ENCODE measurements at regions not wholly inside any gene's neighbourhood (a gene's known extent, or its start where the extent isn't known, plus 50 kb on each side); places are given as distances from the start of the nearest gene placed in this dataset.

GRCh38 chr1:244313346-244313745 is 138.4 kb downstream of the ADSS2 start:
- Histone ChIP-seq H4K20me1 (ENCODE audit: insufficient read depth, low read length) (no peaks in the 10 kb centered on the region), H3K27ac (ENCODE audit: low read depth, low read length, poor library complexity, severe bottlenecking) (no peak overlapping the region), H3F3A (ENCODE audit: insufficient read depth, low read length) (no peaks in the 10 kb centered on the region), H2AFZ (ENCODE audit: low read length) (no peak overlapping the region), H3K9ac (ENCODE audit: low read length) (no peak overlapping the region), H3K36me3 (ENCODE audit: insufficient read depth, low read length) (no peaks in the 10 kb centered on the region; the same call in 1 of the 2 replicates), H3K4me3 (ENCODE audit: low read depth, low read length, poor library complexity, severe bottlenecking) (no peak overlapping the region), H3K4me1 (ENCODE audit: insufficient read depth, low read length, severe bottlenecking) (no peaks in the 10 kb centered on the region), H3K9me2 (ENCODE audit: low read depth, low read length) (no peaks in the 10 kb centered on the region), H3K4me2 (ENCODE audit: low read length) (no peak overlapping the region), H3K9me3 (ENCODE audit: low read length) (no peaks in the 10 kb centered on the region), H3K27me3 (ENCODE audit: insufficient read depth, low read length) (no peaks in the 10 kb centered on the region), H3K79me2 (ENCODE audit: insufficient read depth, low read length) (no peaks in the 10 kb centered on the region)
- TF ChIP-seq EZH2 (IDR thresholded peaks at IDR 0.05; ENCODE audit: borderline replicate concordance, low read length) (no peak), CTCF (IDR thresholded peaks at IDR 0.05; ENCODE audit: low read length) (no peak)

DNA sequence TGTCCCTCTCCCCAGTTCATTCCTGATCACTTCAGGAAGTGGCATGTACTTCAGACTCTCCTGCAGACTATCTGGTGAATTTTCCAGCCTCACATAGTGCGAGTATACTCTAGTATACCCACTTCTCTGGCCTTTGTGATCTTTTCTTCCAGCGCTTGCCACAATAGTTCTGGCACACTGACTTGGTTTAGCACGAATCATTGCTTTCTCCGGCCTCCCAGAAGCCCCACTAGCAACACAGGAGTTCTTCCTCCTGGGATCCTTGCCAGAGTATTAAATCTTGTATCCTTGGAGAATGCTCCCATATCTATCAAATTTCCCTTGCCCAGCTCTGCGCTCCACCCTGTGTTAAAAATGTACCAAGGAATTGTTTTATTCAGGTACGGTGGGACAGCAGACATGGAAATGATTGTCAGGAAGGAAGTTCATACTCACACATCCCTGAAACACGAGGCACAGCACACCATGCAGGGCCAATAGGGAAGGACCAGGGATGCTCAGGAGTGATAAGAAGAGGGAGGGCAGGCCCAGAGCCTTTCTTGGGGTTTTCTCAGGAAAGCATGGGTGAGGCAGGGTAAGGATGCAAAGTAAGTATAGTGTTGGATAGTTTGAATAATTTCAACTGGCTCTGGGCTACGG is 136.7 kb downstream of the ADSS2 start:
- Histone ChIP-seq H3K4me1 (ENCODE audit: insufficient read depth, low read length, severe bottlenecking) (peaks cover 9% of the 10 kb centered on the region), H3K9me2 (ENCODE audit: low read depth, low read length) (no peaks in the 10 kb centered on the region), H3K9ac (ENCODE audit: low read length) (no peak overlapping the region), H3K4me2 (ENCODE audit: low read length) (no peak overlapping the region), H4K20me1 (ENCODE audit: insufficient read depth, low read length) (no peaks in the 10 kb centered on the region), H3K27me3 (ENCODE audit: insufficient read depth, low read length) (no peaks in the 10 kb centered on the region), H3K9me3 (ENCODE audit: low read length) (no peaks in the 10 kb centered on the region), H3K36me3 (ENCODE audit: insufficient read depth, low read length) (no peaks in the 10 kb centered on the region; the same call in 1 of the 2 replicates), H3F3A (ENCODE audit: insufficient read depth, low read length) (no peaks in the 10 kb centered on the region), H3K79me2 (ENCODE audit: insufficient read depth, low read length) (no peaks in the 10 kb centered on the region), H2AFZ (ENCODE audit: low read length) (no peak overlapping the region), H3K27ac (ENCODE audit: low read depth, low read length, poor library complexity, severe bottlenecking) (no peak overlapping the region), H3K4me3 (ENCODE audit: low read depth, low read length, poor library complexity, severe bottlenecking) (no peak overlapping the region)
- TF ChIP-seq CTCF (IDR thresholded peaks at IDR 0.05; ENCODE audit: low read length) (no peak), EZH2 (IDR thresholded peaks at IDR 0.05; ENCODE audit: borderline replicate concordance, low read length) (no peak)

GRCh38 chr1:244315996-244316395 is 135.7 kb downstream of the ADSS2 start:
- H4K20me1 ChIP-seq (ENCODE audit: insufficient read depth, low read length), result no peaks in the 10 kb centered on the region

More at GRCh38 chr1:244315996-244316395, 135.7 kb downstream of the ADSS2 start:
- Histone ChIP-seq H3K9me2 (ENCODE audit: low read depth, low read length) (no peaks in the 10 kb centered on the region), H3K79me2 (ENCODE audit: insufficient read depth, low read length) (no peaks in the 10 kb centered on the region), H3K4me2 (ENCODE audit: low read length) (no peak overlapping the region), H3K27me3 (ENCODE audit: insufficient read depth, low read length) (no peaks in the 10 kb centered on the region), H3K36me3 (ENCODE audit: insufficient read depth, low read length) (no peaks in the 10 kb centered on the region; the same call in 1 of the 2 replicates), H3K9me3 (ENCODE audit: low read length) (no peaks in the 10 kb centered on the region), H3K9ac (ENCODE audit: low read length) (no peak overlapping the region), H3F3A (ENCODE audit: insufficient read depth, low read length) (no peaks in the 10 kb centered on the region), H3K4me1 (ENCODE audit: insufficient read depth, low read length, severe bottlenecking) (peaks cover 10% of the 10 kb centered on the region), H3K4me3 (ENCODE audit: low read depth, low read length, poor library complexity, severe bottlenecking) (no peak overlapping the region), H2AFZ (ENCODE audit: low read length) (no peak overlapping the region), H3K27ac (ENCODE audit: low read depth, low read length, poor library complexity, severe bottlenecking) (no peak overlapping the region)
- TF ChIP-seq EZH2 (IDR thresholded peaks at IDR 0.05; ENCODE audit: borderline replicate concordance, low read length) (no peak), CTCF (IDR thresholded peaks at IDR 0.05; ENCODE audit: low read length) (no peak)
